K562 (cell line): ENCODE measurements at regions not wholly inside any gene's neighbourhood (a gene's known extent, or its start where the extent isn't known, plus 50 kb on each side); places are given as distances from the start of the nearest gene placed in this dataset.

Experiments used
- ATAC-seq: fragments of 200-7000 bp; cut with Tn5 transposase; 3 replicates; pipeline ENCODE4 v1.9.1; 2020; ENCODE audit warnings: moderate library complexity
- BruUV-seq: library from RNA; stranded (reverse); fragments of 400-500 nt; replicated peaks from 2 replicates; lab custom pipeline; 2021; lab: Mats Ljungman, UMichigan
- CTCF ChIA-PET: fragments of 300-600 bp; formaldehyde crosslinking; extraction: SDS; loops from one replicate; lab custom pipeline; 2021; ENCODE audit warnings: low intra/inter-chr PET ratio; lab: Yijun Ruan, JAX
- POLR2A ChIA-PET: fragments of 300-600, 350-650 bp; sonication (Branson Sonifier 250); formaldehyde crosslinking; extraction: SDS; loops from one replicate; lab custom pipeline; 2021; ENCODE audit warnings: antibody characterized with exemption, inconsistent platforms; lab: Yijun Ruan, JAX
- DNase-seq, 4 experiments: peaks; one replicate each; pipeline versions ENCODE4 v3.0.0 to v3.0.0-alpha.2; 2011 to 2018; ENCODE audit warnings: low spot score in 3 of 4, mixed read lengths in 3 of 4; ENCODE audit errors: extremely low read depth in 1 of 4
- FAIRE-seq: peaks from 2 replicates; lab custom pipeline; 2011; peaks lifted over from hg19 to GRCh38; lab: Jason Lieb, UNC
- H2AFZ ChIP-seq: 2 replicates; pipeline ENCODE4 v1.6.0; 2011; ENCODE audit warnings: low read depth, low read length, control low read depth, inconsistent platforms
- H3K27ac ChIP-seq: fragments of 200-600 bp; 3 replicates; pipeline ENCODE4 v1.8.0; 2011; ENCODE audit warnings: low read depth, mild to moderate bottlenecking, control low read depth, inconsistent platforms, low read length, moderate library complexity, mixed read lengths; ENCODE audit errors: extremely low read depth
- H3K27me3 ChIP-seq, 2 experiments: fragments of 300-600 bp in 1 of 2; 2 replicates in 1 of 2; 3 replicates in 1 of 2; pipeline versions ENCODE4 v1.6.0 to v1.8.0; 2011; ENCODE audit warnings: inconsistent platforms in 2 of 2, low read length in 2 of 2, mild to moderate bottlenecking in 1 of 2, mixed read lengths in 1 of 2, moderate library complexity in 1 of 2; ENCODE audit not compliant: control insufficient read depth in 2 of 2, insufficient read depth in 2 of 2
- H3K36me3 ChIP-seq: fragments of 300-600 bp; 3 replicates; pipeline ENCODE4 v1.8.0; 2011; ENCODE audit warnings: mild to moderate bottlenecking, low read length, inconsistent platforms; ENCODE audit not compliant: control insufficient read depth, insufficient read depth
- H3K4me1 ChIP-seq, 2 experiments: fragments of 200-600 bp in 1 of 2; replicated peaks in 1 of 2; 2 replicates in 1 of 2; 3 replicates in 1 of 2; pipeline versions ENCODE4 v1.5.1 to v1.8.0; 2011; ENCODE audit warnings: inconsistent platforms in 2 of 2, low read length in 2 of 2, mild to moderate bottlenecking in 1 of 2, mixed read lengths in 1 of 2, moderate library complexity in 1 of 2; ENCODE audit not compliant: control insufficient read depth in 2 of 2, insufficient read depth in 2 of 2
- H3K4me2 ChIP-seq: 2 replicates; pipeline ENCODE4 v1.6.1; 2011; ENCODE audit warnings: low read length, control low read depth, inconsistent platforms, mixed read lengths; ENCODE audit not compliant: insufficient read depth
- H3K4me3 ChIP-seq: fragments of 200-600 bp; sonication (generic), shearing (Covaris generic); 2 replicates; pipeline ENCODE4 v1.5.1; 2016; ENCODE audit warnings: control low read depth, inconsistent platforms
- H3K79me2 ChIP-seq: fragments of 200-600 bp; 3 replicates; pipeline ENCODE4 v1.8.0; 2011; ENCODE audit warnings: low read length, inconsistent platforms; ENCODE audit not compliant: control insufficient read depth, insufficient read depth
- H3K9ac ChIP-seq, 2 experiments: 2 replicates each; pipeline versions ENCODE4 v1.6.0 to v1.6.1; 2011; ENCODE audit warnings: low read depth in 2 of 2, low read length in 2 of 2, control low read depth in 1 of 2, inconsistent platforms in 1 of 2, mild to moderate bottlenecking in 1 of 2, mixed read lengths in 1 of 2; ENCODE audit not compliant: insufficient read depth in 1 of 2
- H3K9me1 ChIP-seq: one replicate; pipeline ENCODE4 v1.6.0; 2011; ENCODE audit warnings: inconsistent platforms, mild to moderate bottlenecking, low read length, moderate library complexity; ENCODE audit not compliant: control insufficient read depth, insufficient read depth
- H3K9me3 ChIP-seq: replicated peaks from 2 replicates; pipeline ENCODE4 v1.5.1; 2011; ENCODE audit warnings: low read depth, low read length, inconsistent platforms; ENCODE audit not compliant: control insufficient read depth, insufficient read depth
- H4K20me1 ChIP-seq: replicated peaks from 2 replicates; pipeline ENCODE4 v1.6.1; 2011; ENCODE audit warnings: low read length, inconsistent platforms, mixed read lengths; ENCODE audit not compliant: control insufficient read depth, insufficient read depth
- EWSR1 ChIP-seq: fragments of 450-650 bp; IDR thresholded peaks from 2 replicates; pipeline ENCODE4 v1.6.1; 2018; ENCODE audit warnings: borderline replicate concordance, mild to moderate bottlenecking, low read depth, moderate library complexity; ENCODE audit not compliant: partially characterized antibody
- FOSL1 ChIP-seq: fragments of 200-800 bp; sonication (Bioruptor generic); conservative IDR thresholded peaks from 2 replicates; pipeline ENCODE4 v1.6.1; 2016; ENCODE audit warnings: missing genetic modification characterization, missing compliant biosample characterization
- JUND ChIP-seq, 2 experiments: IDR thresholded peaks; 2 replicates in 1 of 2; 3 replicates in 1 of 2; pipeline ENCODE4 v1.6.1; 2011; ENCODE audit warnings: borderline replicate concordance in 2 of 2, low read depth in 2 of 2, low read length in 2 of 2, improper control_type of control experiment in 1 of 2, missing biosample characterization in 1 of 2, missing genetic modification characterization in 1 of 2, missing genetic modification reagents in 1 of 2
- MAZ ChIP-seq, 2 experiments: fragments of 450-650 bp in 1 of 2; sonication (generic) in 1 of 2; formaldehyde crosslinking; IDR thresholded peaks in 1 of 2; conservative IDR thresholded peaks in 1 of 2; 2 replicates each; pipeline versions ENCODE4 v1.4.0 to v1.5.0; 2020; ENCODE audit warnings: mild to moderate bottlenecking in 1 of 2, missing genetic modification reagents in 1 of 2
- PHB2 ChIP-seq: fragments of 450-650 bp; IDR thresholded peaks from 2 replicates; pipeline ENCODE4 v1.6.1; 2017; ENCODE audit warnings: low read depth
- SETDB1 ChIP-seq: IDR thresholded peaks from one replicate; pipeline ENCODE4 v1.6.1; 2012; ENCODE audit warnings: low read length, control low read depth, inconsistent platforms
- SMAD3 ChIP-seq: fragments of 450-650 bp; formaldehyde crosslinking; conservative IDR thresholded peaks from 2 replicates; pipeline ENCODE4 v1.4.0; 2020; ENCODE audit warnings: mild to moderate bottlenecking
- ZNF197 ChIP-seq: fragments of 200-800 bp; sonication (Bioruptor generic); IDR thresholded peaks from 2 replicates; pipeline ENCODE4 v1.6.1; 2016; ENCODE audit warnings: low read depth, missing genetic modification characterization, missing compliant biosample characterization
- WGBS: fragments of 100-300 bp; shearing (Covaris generic); methylation state at CpG from one replicate; pipeline ENCODE4 v1.1.6; 2016; ENCODE audit warnings: low coverage, mixed read lengths; ENCODE audit not compliant: insufficient coverage; ENCODE audit errors: missing lambda C conversion rate; 5-methylcytosine and 5-hydroxymethylcytosine counted together
- in situ Hi-C: fragments of 300-500 bp; cut with MboI; formaldehyde crosslinking; loops from 4 replicates; pipeline ENCODE4 v1.15.0; 2018; ENCODE audit warnings: inconsistent platforms, mixed read lengths
- intact Hi-C: fragments of 100-400 bp; cut with micrococcal nuclease; formaldehyde crosslinking; loops from 2 replicates; pipeline ENCODE4 v1.14.2; 2022
- TF ChIP-seq, protein P1 (sequence below), 2 experiments: fragments of 450-650 bp in 1 of 2; sonication (generic) in 1 of 2; formaldehyde crosslinking in 1 of 2; IDR thresholded peaks in 1 of 2; conservative IDR thresholded peaks in 1 of 2; 2 replicates each; pipeline versions ENCODE4 v1.6.1 to v1.8.1; 2016 to 2023; ENCODE audit warnings: mild to moderate bottlenecking in 2 of 2, moderate library complexity in 2 of 2, inconsistent platforms in 1 of 2, missing genetic modification reagents in 1 of 2

DNA sequence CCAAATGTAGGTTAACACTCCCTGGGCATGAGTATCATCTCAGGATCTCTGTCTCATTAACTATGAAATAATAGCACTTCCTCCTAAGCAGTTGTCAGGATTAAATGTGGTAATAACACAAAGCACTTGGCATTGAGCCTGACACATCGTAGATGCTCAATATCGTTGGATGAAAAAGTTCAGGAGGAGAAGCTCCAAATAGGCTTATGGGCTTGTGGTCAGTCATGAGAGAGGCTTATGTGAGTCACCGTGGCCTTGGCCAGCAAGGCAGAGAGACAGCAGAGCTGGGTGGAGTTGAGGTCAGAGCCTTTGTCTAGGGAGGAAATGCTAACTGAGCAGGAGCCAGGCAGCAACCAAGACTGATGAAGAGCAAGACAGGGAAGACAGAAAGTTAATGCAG lies 68.3 kb upstream of the PPM1B start:
- peak; percentile 56; the same call in 2 of the 3 replicates for ATAC-seq
- in situ Hi-C loops, result no loop called here
- BruUV-seq, result no TSS peak
- Histone ChIP-seq H3K36me3 (no peaks in the 10 kb centered on the region), H4K20me1 (no peaks in the 10 kb centered on the region), H3K4me2 (no peak overlapping the region), H3K27ac (no peak overlapping the region), H3K27me3 (peaks cover 29 to 40% of the 10 kb centered on the region in 2 experiments; a peak in 4 of 5 replicates), H3K9ac (no peak overlapping the region), H3K4me3 (no peak overlapping the region), H3K9me1 (no peaks in the 10 kb centered on the region), H2AFZ (no peak overlapping the region), H3K9me3 (no peaks in the 10 kb centered on the region), H3K79me2 (no peaks in the 10 kb centered on the region), H3K4me1 (no peaks in the 10 kb centered on the region)
- ChIA-PET POLR2A (no interaction called here), CTCF (no interaction called here)
- WGBS, result 5% methylated on average over 3 of the region's 3 CpGs
- TF ChIP-seq ZNF197 (CRISPR knock-in tag) (no peak), SMAD3 (CRISPR knock-in tag) (no peak), JUND (IDR thresholded peaks at IDR 0.05; ENCODE audit: borderline replicate concordance, low read depth, low read length) (0 out of 2 replicates have a peak, but pooled peaks have one; percentile 28), JUND (tag; IDR thresholded peaks at IDR 0.05; ENCODE audit: borderline replicate concordance, low read depth, low read length) (no peak), FOSL1 (peak; percentile 82), MAZ (CRISPR knock-in tag; conservative IDR thresholded peaks at IDR 0.05 in 1 of 2, IDR thresholded peaks at IDR 0.05 in 1 of 2) (no peak), SETDB1 (no peak), PHB2 (no peak), EWSR1 (no peak)
- TF ChIP-seq, protein P1, sequence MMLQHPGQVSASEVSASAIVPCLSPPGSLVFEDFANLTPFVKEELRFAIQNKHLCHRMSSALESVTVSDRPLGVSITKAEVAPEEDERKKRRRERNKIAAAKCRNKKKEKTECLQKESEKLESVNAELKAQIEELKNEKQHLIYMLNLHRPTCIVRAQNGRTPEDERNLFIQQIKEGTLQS (IDR thresholded peaks at IDR 0.05), result 0 out of 2 replicates have a peak, but pooled peaks have one; percentile 16
- TF ChIP-seq, protein P1 (CRISPR knock-in tag; conservative IDR thresholded peaks at IDR 0.05), result no peak
- FAIRE-seq, result peak; percentile 54
- intact Hi-C loops, result no loop called here
- peak in 1 of 4 experiments; percentile 38 for DNase-seq
